ENCODE measurements at regions not wholly inside any gene's neighbourhood (a gene's known extent, or its start where the extent isn't known, plus 50 kb on each side); places are given as distances from the start of the nearest gene placed in this dataset.

GRCh38 chr6:134714113-134714512, 235.8 kb downstream of the ALDH8A1 start:
- TF ChIP-seq CTCF (IDR thresholded peaks at IDR 0.05): no peak
- no peak for TF ChIP-seq POLR2A (IDR thresholded peaks at IDR 0.05)
